ENCODE measurements at regions not wholly inside any gene's neighbourhood (a gene's known extent, or its start where the extent isn't known, plus 50 kb on each side); places are given as distances from the start of the nearest gene placed in this dataset.
A peak's percentile ranks its signal among the peaks of the same experiment; 100 is the strongest.
"Not testable (repeated sequence)": the region's sequence is repeated elsewhere in the genome, so short reads cannot be mapped to it uniquely, and the experiment has no call there.

DNA sequence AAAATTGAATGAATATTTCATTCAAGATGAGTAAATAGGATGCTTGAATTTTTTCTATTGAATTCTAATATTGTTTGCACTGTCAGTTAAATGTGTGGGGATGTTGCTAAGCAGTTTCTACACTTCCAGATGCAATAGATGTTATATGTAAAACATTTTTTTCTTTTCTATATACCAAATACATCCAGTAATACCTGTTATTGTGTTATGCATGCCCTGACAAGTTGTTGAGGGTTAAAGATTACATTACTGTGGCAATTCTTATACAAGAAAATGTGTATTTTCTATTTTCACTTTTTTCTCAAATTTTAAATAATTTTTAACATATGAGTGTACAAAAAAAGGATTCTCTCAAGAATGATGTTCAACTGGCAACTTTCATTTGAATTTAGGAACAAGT, 713.9 kb downstream of the GATA3 start:
- no peak for DNase-seq (ENCODE audit: low read depth, low spot score)

DNA sequence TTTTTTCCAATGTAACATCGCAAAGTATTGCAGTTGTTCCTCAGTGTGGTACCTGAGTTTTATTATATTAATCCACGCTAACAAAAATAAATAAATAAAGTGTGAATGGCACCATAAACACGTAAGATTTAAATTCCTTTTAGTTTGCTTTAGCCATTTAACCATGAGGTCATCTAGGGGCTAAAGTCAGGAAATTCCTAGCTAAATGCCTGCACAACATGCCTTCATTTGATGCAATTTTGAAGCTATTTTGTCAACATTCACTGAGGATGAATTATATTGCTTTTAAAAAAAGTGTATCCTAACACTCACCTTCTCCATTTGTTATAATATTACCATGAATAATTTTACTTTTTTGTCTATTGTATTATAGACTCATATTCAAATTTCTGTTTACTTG, 714.4 kb downstream of the GATA3 start:
- no peak for DNase-seq (ENCODE audit: low read depth, low spot score)

- DNase-seq (ENCODE audit: low read depth, low spot score) = no peak
Measured at GRCh38 chr10:8776926-8777622, 722.6 kb downstream of the GATA3 start.

- DNase-seq (ENCODE audit: low read depth, low spot score) = peak; percentile 1
Measured at GRCh38 chr10:8778713-8779112, 724.2 kb downstream of the GATA3 start.

DNA sequence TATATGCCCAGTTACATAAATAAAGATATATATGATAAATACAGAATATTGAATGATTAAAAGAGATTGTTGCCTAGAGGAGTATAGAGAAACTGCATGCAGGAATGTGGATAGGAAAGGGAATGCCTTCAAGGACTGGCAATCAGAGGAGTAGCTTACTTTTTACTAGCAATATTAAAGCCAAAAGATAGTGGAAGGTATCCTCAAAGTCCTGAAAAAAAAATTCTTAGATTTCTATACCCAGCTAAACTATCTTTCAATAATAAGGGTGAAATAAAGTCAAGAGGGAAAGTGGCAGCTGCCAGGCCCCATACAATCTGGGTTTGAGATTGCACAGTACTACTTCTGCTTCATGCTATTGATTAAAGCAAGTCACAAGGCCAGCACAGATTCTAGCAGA, 733.2 kb downstream of the GATA3 start:
- no peak for DNase-seq (ENCODE audit: low read depth, low spot score)

DNA sequence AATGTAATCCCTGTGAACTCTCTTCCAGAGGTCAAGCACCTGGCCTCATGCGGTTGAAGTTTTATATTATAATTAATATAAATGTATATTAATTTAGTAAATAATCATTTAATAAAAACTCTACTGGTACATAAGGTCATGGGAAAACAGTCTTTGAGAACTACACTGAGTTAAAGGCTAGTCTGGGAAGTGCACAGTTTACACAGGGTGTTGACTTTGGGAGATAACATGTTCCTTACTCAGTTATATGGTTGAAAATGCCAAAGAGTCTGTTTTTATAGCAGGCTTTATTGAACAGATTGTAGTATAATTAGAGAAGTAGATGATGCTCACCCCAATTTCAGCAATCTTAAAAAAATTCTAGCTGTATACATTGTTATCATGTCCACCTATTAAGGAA, 735.9 kb downstream of the GATA3 start:
- no peak for DNase-seq (ENCODE audit: low read depth, low spot score)

- DNase-seq (ENCODE audit: low read depth, low spot score) = no peak
Measured at GRCh38 chr10:8794860-8795259, 740.4 kb downstream of the GATA3 start.

- DNase-seq (ENCODE audit: low read depth, low spot score) = no peak
Measured at GRCh38 chr10:8800426-8800825, 745.9 kb downstream of the GATA3 start.

- DNase-seq (ENCODE audit: low read depth, low spot score) = no peak
Measured at GRCh38 chr10:8803992-8804391, 749.5 kb downstream of the GATA3 start.

- no peak for DNase-seq (ENCODE audit: low read depth, low spot score)
Measured at GRCh38 chr10:8810677-8811076, 756.2 kb downstream of the GATA3 start.

DNA sequence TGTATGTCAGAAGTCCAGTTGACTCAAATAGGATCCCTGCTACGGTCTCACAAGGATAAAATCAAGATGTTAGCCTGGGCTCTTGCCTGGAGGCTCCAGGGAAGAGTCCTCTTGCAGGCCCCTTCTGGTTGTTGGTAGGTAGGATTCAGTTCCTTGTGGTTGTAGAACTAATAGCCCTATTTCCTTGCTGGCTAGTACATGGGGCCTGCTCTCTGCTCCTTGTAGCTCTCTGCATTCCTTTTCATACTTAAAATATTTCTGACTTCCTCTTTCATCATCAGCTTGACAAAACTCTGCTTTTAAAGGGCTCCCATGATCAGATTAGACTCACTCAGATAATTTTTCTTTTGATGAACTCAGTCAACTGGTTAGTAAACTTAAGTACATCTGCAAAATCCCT, 756.7 kb downstream of the GATA3 start:
- no peak for DNase-seq (ENCODE audit: low read depth, low spot score)

- DNase-seq (ENCODE audit: low read depth, low spot score) = peak; percentile 26
Measured at GRCh38 chr10:8815969-8816368, 761.5 kb downstream of the GATA3 start.

DNA sequence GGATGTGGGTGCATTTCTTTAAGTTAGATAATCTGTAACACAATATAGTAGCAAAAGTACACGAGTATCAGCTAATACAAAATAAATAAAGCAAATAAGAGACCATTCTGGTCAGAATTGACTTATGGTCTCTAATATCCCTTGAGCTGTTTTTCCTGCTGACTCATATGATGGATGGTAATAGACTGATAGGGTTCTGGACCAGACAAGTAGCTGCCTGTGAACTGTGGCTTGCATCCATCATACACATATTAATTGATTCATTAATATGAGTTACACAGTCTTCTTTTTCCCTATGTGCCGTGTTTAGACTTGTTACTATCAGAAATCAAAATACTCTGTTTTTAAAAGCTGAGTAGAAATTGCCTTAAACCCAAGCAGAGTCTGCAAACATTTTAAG, 762.8 kb downstream of the GATA3 start:
- no peak for DNase-seq (ENCODE audit: low read depth, low spot score)

DNA sequence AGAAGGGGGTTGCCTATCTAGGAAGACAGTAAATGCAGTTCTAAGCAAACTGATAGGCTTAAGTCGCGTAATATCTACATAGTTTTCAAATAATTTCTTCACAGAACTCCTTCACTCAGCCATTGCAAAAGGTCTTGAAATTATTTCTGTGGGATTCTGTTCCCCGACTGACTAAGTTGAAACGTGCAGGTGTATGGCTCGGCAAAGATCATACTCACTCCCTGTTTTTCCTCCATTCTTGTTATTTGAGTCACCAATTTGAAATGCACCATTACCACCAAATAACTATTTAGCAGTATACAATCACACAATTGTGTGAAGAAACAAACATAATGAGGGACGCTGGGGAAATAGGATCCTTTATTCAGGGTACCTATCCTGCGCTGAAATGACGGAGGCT, 771.1 kb downstream of the GATA3 start:
- no peak for DNase-seq (ENCODE audit: low read depth, low spot score)

- no peak for DNase-seq (ENCODE audit: low read depth, low spot score)
Measured at GRCh38 chr10:8829592-8829991, 775.1 kb downstream of the GATA3 start.

GRCh38 chr10:8830048-8830447, 775.6 kb downstream of the GATA3 start:
- DNase-seq (ENCODE audit: low read depth, low spot score) = no peak

GRCh38 chr10:8830876-8831275, 776.4 kb downstream of the GATA3 start:
- DNase-seq (ENCODE audit: low read depth, low spot score) = no peak

GRCh38 chr10:8835453-8836167, 781.1 kb downstream of the GATA3 start:
- DNase-seq (ENCODE audit: low read depth, low spot score) = peak; percentile 6

DNA sequence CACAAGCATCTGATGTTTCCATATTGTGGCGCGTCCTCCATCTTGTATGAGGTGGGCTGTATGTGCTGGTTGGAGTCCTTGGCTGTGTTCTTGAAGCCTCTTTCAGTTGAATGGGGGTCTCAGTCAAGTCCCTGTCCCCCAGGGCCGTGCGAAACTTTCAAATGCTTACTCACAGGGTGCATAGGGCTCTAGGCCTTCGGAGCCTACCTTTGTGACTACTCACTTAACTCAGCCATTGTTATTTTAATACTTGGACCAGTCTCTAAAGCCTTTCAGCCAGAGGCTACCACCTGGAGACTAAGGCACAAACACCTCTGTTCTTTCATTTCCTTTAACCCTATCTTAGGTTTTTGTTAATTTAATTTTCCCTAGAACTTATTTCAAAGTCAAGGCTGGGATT, 785.9 kb downstream of the GATA3 start:
- no peak for DNase-seq (ENCODE audit: low read depth, low spot score)

DNA sequence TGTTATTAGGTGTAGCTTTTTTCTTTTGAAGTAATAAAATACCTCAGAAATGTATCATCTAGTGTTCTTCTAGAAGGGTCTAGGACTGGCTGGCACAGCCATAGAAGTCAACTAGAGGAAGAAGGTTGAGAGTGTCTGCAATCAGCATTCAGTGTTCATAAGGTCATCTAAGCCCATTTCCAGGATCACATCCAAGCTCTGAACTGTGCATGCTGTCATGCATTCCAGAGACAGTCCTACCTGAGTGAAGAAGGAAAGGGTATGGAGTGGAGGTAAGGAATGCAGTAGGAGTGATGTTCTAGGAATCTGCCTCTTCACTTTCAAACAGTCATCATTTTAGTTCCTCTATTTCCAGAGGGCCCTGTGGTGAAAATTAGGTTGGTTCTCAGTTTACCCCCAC, 789.7 kb downstream of the GATA3 start:
- DNase-seq (ENCODE audit: low read depth, low spot score) = no peak

DNA sequence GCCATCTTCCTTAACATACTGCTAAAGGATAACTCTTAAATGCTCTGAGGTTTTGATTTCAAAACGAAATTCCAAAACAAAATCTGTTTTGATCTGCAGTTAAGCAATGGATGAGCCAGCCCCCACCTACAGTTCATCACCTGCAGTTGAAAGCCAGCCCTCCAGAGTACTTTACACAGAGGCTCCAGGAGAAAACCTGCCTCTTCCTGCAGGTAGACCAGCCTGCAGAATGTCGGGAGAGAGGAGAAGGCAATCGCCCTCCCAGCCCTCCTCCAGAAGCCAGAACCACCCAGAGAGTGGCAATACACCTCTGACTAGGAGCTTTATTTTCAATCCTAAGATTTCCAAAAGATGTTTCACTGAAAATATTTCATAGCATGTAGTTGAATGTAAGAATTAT, 798.1 kb downstream of the GATA3 start:
- no peak for DNase-seq (ENCODE audit: low read depth, low spot score)

- no peak for DNase-seq (ENCODE audit: low read depth, low spot score)
Measured at GRCh38 chr10:8853048-8853447, 798.6 kb downstream of the GATA3 start.

- not testable (repeated sequence) for DNase-seq (ENCODE audit: low read depth, low spot score)
Measured at GRCh38 chr10:8868924-8869323, 814.4 kb downstream of the GATA3 start.
